ENCODE measurements at regions not wholly inside any gene's neighbourhood (a gene's known extent, or its start where the extent isn't known, plus 50 kb on each side); places are given as distances from the start of the nearest gene placed in this dataset.

- ATAC-seq (no peak), DNase-seq (ENCODE audit: low spot score) (no peak), FAIRE-seq (no peak)
- H3K9me3 ChIP-seq (ENCODE audit: low read length), result peaks cover 77% of the 10 kb centered on the region
- WGBS (ENCODE audit: low lambda C conversion rate), result 2% methylated on average over 2 of the region's 2 CpGs
- H3K27me3 ChIP-seq (ENCODE audit: control insufficient read depth in 1 of 2, insufficient read depth in 2 of 2, low read length in 2 of 2), result no peaks in the 10 kb centered on the region
- no peaks in the 10 kb centered on the region for H3K79me2 ChIP-seq (ENCODE audit: insufficient read depth, low read length)
- in situ Hi-C loops (cut with HindIII; ENCODE audit: extremely low pct_ligation_motif_present, low pct_unique_long_range_greater_than_20kb) (no loop called here), intact Hi-C loops (cut with micrococcal nuclease; ENCODE audit: unreplicated experiment) (no loop called here)
- no peak overlapping the region for H3K27ac ChIP-seq (ENCODE audit: extremely low read length, insufficient read depth, low read length)
- no peak overlapping the region for H3K4me3 ChIP-seq (replicated peaks in 1 of 3; ENCODE audit: insufficient read depth in 1 of 3, low read depth in 2 of 3, low read length in 3 of 3)
- no peaks in the 10 kb centered on the region for H3K4me1 ChIP-seq (ENCODE audit: insufficient read depth, low read length)
- no peaks in the 10 kb centered on the region for H4K20me1 ChIP-seq (ENCODE audit: insufficient read depth, low read length)
- no peak overlapping the region for H3K4me2 ChIP-seq (ENCODE audit: low read depth, low read length)
- POLR2A ChIA-PET, result no interaction called here
- no peaks in the 10 kb centered on the region for H3K36me3 ChIP-seq (replicated peaks in 1 of 2; ENCODE audit: control insufficient read depth in 1 of 2, insufficient read depth in 2 of 2, low read length in 2 of 2)
- H3K9ac ChIP-seq (ENCODE audit: insufficient read depth, low read depth, low read length), result no peak overlapping the region
- CTCF ChIA-PET (ENCODE audit: low intra/inter-chr PET ratio, low total read pairs), result no interaction called here
- BruUV-seq (replicated peaks), result no TSS peak
- H2AFZ ChIP-seq (ENCODE audit: low read length), result no peak overlapping the region
- TF ChIP-seq ZNF558 (CRISPR knock-in tag; IDR thresholded peaks at IDR 0.05; ENCODE audit: borderline replicate concordance) (no peak), ZNF253 (CRISPR knock-in tag; IDR thresholded peaks at IDR 0.05; ENCODE audit: borderline replicate concordance) (no peak), MEIS2 (CRISPR knock-in tag; IDR thresholded peaks at IDR 0.05) (no peak)
Measured at GRCh38 chr5:164799391-164799790, 1294.0 kb downstream of the MAT2B start.

GRCh38 chr5:164801910-164802309 is 1296.5 kb downstream of the MAT2B start:
- Histone ChIP-seq H3K27ac (ENCODE audit: extremely low read length, insufficient read depth, low read length) (no peak overlapping the region), H3K79me2 (ENCODE audit: insufficient read depth, low read length) (no peaks in the 10 kb centered on the region), H2AFZ (ENCODE audit: low read length) (no peak overlapping the region), H3K9ac (ENCODE audit: insufficient read depth, low read depth, low read length) (no peak overlapping the region), H3K4me3 (replicated peaks in 1 of 3; ENCODE audit: insufficient read depth in 1 of 3, low read depth in 2 of 3, low read length in 3 of 3) (no peak overlapping the region), H3K4me2 (ENCODE audit: low read depth, low read length) (no peak overlapping the region), H3K27me3 (ENCODE audit: control insufficient read depth in 1 of 2, insufficient read depth in 2 of 2, low read length in 2 of 2) (no peaks in the 10 kb centered on the region), H4K20me1 (ENCODE audit: insufficient read depth, low read length) (no peaks in the 10 kb centered on the region), H3K9me3 (ENCODE audit: low read length) (peaks cover 75% of the 10 kb centered on the region), H3K36me3 (replicated peaks in 1 of 2; ENCODE audit: control insufficient read depth in 1 of 2, insufficient read depth in 2 of 2, low read length in 2 of 2) (no peaks in the 10 kb centered on the region), H3K4me1 (ENCODE audit: insufficient read depth, low read length) (no peaks in the 10 kb centered on the region)
- ATAC-seq (no peak), FAIRE-seq (no peak), DNase-seq (ENCODE audit: low spot score) (no peak)
- BruUV-seq (replicated peaks), result no TSS peak
- TF ChIP-seq ZNF710 (CRISPR knock-in tag; IDR thresholded peaks at IDR 0.05; ENCODE audit: borderline replicate concordance), result no peak
- TF ChIP-seq MLXIP (CRISPR knock-in tag; IDR thresholded peaks at IDR 0.05; ENCODE audit: borderline replicate concordance), result no peak
- 14% methylated on average over 3 of the region's 4 CpGs for WGBS (ENCODE audit: low lambda C conversion rate)
- intact Hi-C loops (cut with micrococcal nuclease; ENCODE audit: unreplicated experiment) (no loop called here), in situ Hi-C loops (cut with HindIII; ENCODE audit: extremely low pct_ligation_motif_present, low pct_unique_long_range_greater_than_20kb) (no loop called here)
- POLR2A ChIA-PET, result no interaction called here
- CTCF ChIA-PET (ENCODE audit: low intra/inter-chr PET ratio, low total read pairs), result no interaction called here
